IMR-90 (cell line): ENCODE measurements at regions not wholly inside any gene's neighbourhood (a gene's known extent, or its start where the extent isn't known, plus 50 kb on each side); places are given as distances from the start of the nearest gene placed in this dataset.

Experiments used
- ATAC-seq: fragments of 200-7000 bp; cut with Tn5 transposase; 2 replicates; pipeline ENCODE4 v1.9.1; 2020; ENCODE audit warnings: low read depth, mild to moderate bottlenecking, moderate library complexity
- BruUV-seq: library from RNA; stranded (reverse); fragments of 400-500 nt; replicated peaks from 2 replicates; lab custom pipeline; 2021; lab: Mats Ljungman, UMichigan
- CTCF ChIA-PET: fragments of 300-600 bp; formaldehyde crosslinking; extraction: SDS; loops from one replicate; lab custom pipeline; 2021; ENCODE audit warnings: antibody characterized with exemption; lab: Yijun Ruan, JAX
- POLR2A ChIA-PET: fragments of 300-600 bp; sonication (Branson Sonifier 250); formaldehyde crosslinking; loops from one replicate; lab custom pipeline; 2022; ENCODE audit warnings: antibody characterized with exemption; ENCODE audit not compliant: unreplicated experiment; lab: Charles Lee
- DNase-seq: peaks from one replicate; pipeline ENCODE4 v3.0.0; 2013
- H2AFZ ChIP-seq: replicated peaks from 2 replicates; pipeline ENCODE3; 2013; ENCODE audit warnings: low read length, mild to moderate bottlenecking; ENCODE audit not compliant: poor library complexity
- H2AK5ac ChIP-seq: 2 replicates; pipeline ENCODE4 v1.6.1; 2013; ENCODE audit warnings: low read depth, low read length, inconsistent platforms
- H2AK9ac ChIP-seq: replicated peaks from 2 replicates; pipeline ENCODE3; 2013; ENCODE audit warnings: mild to moderate bottlenecking, low read depth, low read length, moderate library complexity; ENCODE audit not compliant: poor library complexity
- H2BK120ac ChIP-seq: 2 replicates; pipeline ENCODE4 v1.6.1; 2013; ENCODE audit warnings: low read depth, low read length, inconsistent platforms
- H2BK15ac ChIP-seq: 3 replicates; pipeline ENCODE4 v1.6.1; 2013; ENCODE audit warnings: low read depth, low read length, inconsistent platforms
- H2BK20ac ChIP-seq: 2 replicates; pipeline ENCODE4 v1.6.1; 2013; ENCODE audit warnings: low read depth, mild to moderate bottlenecking, inconsistent platforms, low read length, moderate library complexity
- H2BK5ac ChIP-seq: 2 replicates; pipeline ENCODE4 v1.6.1; 2013; ENCODE audit warnings: mild to moderate bottlenecking, low read depth, low read length, inconsistent platforms; ENCODE audit not compliant: poor library complexity, severe bottlenecking
- H3K14ac ChIP-seq: replicated peaks from 2 replicates; pipeline ENCODE4 v1.6.1; 2013; ENCODE audit warnings: low read depth, low read length, inconsistent platforms
- H3K18ac ChIP-seq: 2 replicates; pipeline ENCODE4 v1.6.1; 2013; ENCODE audit warnings: low read depth, low read length, control low read depth
- H3K23ac ChIP-seq: 2 replicates; pipeline ENCODE4 v1.6.1; 2013; ENCODE audit warnings: low read depth, low read length, inconsistent platforms
- H3K27ac ChIP-seq: 2 replicates; pipeline ENCODE4 v1.5.1; 2013; ENCODE audit warnings: mild to moderate bottlenecking, control low read depth, low read length; ENCODE audit not compliant: insufficient read depth
- H3K27me3 ChIP-seq: 2 replicates; pipeline ENCODE4 v1.6.1; 2013; ENCODE audit warnings: low read length; ENCODE audit not compliant: control insufficient read depth, insufficient read depth
- H3K36me3 ChIP-seq: 2 replicates; pipeline ENCODE4 v1.6.1; 2013; ENCODE audit warnings: low read length, mixed read lengths; ENCODE audit not compliant: control insufficient read depth, insufficient read depth
- H3K4ac ChIP-seq: 2 replicates; pipeline ENCODE4 v1.6.1; 2013; ENCODE audit warnings: low read depth, low read length, inconsistent platforms
- H3K4me1 ChIP-seq: 2 replicates; pipeline ENCODE4 v1.6.1; 2013; ENCODE audit warnings: low read length, mixed read lengths; ENCODE audit not compliant: control insufficient read depth, insufficient read depth
- H3K4me2 ChIP-seq: 2 replicates; pipeline ENCODE4 v1.6.1; 2013; ENCODE audit warnings: low read depth, mild to moderate bottlenecking, control low read depth, low read length, moderate library complexity
- H3K4me3 ChIP-seq: 2 replicates; pipeline ENCODE4 v1.5.1; 2013; ENCODE audit warnings: low read depth, mild to moderate bottlenecking, control low read depth, low read length, moderate library complexity; ENCODE audit not compliant: insufficient read depth
- H3K56ac ChIP-seq: 2 replicates; pipeline ENCODE4 v1.6.1; 2013; ENCODE audit warnings: low read length, inconsistent platforms; ENCODE audit not compliant: insufficient read depth; ENCODE audit errors: extremely low read depth
- H3K79me1 ChIP-seq, 2 experiments: 2 replicates each; pipeline ENCODE4 v1.6.1; 2013; ENCODE audit warnings: low read length in 2 of 2, inconsistent platforms in 1 of 2, low read depth in 1 of 2
- H3K9ac ChIP-seq: 2 replicates; pipeline ENCODE4 v1.6.1; 2013; ENCODE audit warnings: low read depth, low read length, control low read depth
- H3K9me1 ChIP-seq: 2 replicates; pipeline ENCODE4 v1.6.1; 2013; ENCODE audit warnings: low read length, inconsistent platforms; ENCODE audit not compliant: insufficient read depth
- H3K9me3 ChIP-seq: 2 replicates; pipeline ENCODE4 v1.6.1; 2013; ENCODE audit warnings: low read length; ENCODE audit not compliant: control insufficient read depth, insufficient read depth
- H4K20me1 ChIP-seq: 2 replicates; pipeline ENCODE4 v1.6.1; 2013; ENCODE audit warnings: low read length, inconsistent platforms; ENCODE audit not compliant: insufficient read depth
- H4K5ac ChIP-seq: 2 replicates; pipeline ENCODE4 v1.6.1; 2013; ENCODE audit warnings: mild to moderate bottlenecking, low read depth, low read length, control low read depth
- H4K8ac ChIP-seq, 2 experiments: 2 replicates each; pipeline ENCODE4 v1.6.1; 2013; ENCODE audit warnings: low read depth in 2 of 2, low read length in 2 of 2, control low read depth in 1 of 2, inconsistent platforms in 1 of 2
- H4K91ac ChIP-seq: 2 replicates; pipeline ENCODE4 v1.6.1; 2013; ENCODE audit warnings: low read depth, low read length, inconsistent platforms; ENCODE audit not compliant: insufficient read depth
- MAZ ChIP-seq: IDR thresholded peaks from 2 replicates; pipeline ENCODE4 v1.6.1; 2012; ENCODE audit warnings: low read depth, mild to moderate bottlenecking, low read length, improper control_type of control experiment, moderate library complexity, borderline replicate concordance
- NFE2L2 ChIP-seq: fragments of 150-350 bp; IDR thresholded peaks from 2 replicates; pipeline ENCODE4 v1.6.1; 2016; ENCODE audit warnings: low read depth, mild to moderate bottlenecking, low read length
- RCOR1 ChIP-seq: IDR thresholded peaks from 2 replicates; pipeline ENCODE4 v1.6.1; 2012; ENCODE audit warnings: mild to moderate bottlenecking, low read length, improper control_type of control experiment; ENCODE audit not compliant: insufficient replicate concordance
- RFX5 ChIP-seq: IDR thresholded peaks from 2 replicates; pipeline ENCODE4 v1.8.0; 2012; ENCODE audit warnings: low read depth, mild to moderate bottlenecking, low read length, moderate library complexity
- SMC3 ChIP-seq: fragments of 150-350 bp; IDR thresholded peaks from 2 replicates; pipeline ENCODE4 v1.6.1; 2016; ENCODE audit warnings: low read depth, mild to moderate bottlenecking, antibody characterized with exemption, low read length, moderate library complexity
- WGBS, 2 experiments: methylation state at CpG; one replicate each; pipeline versions ENCODE4 v1.1.5 to v1.1.7; 2013; ENCODE audit warnings: missing lambda C conversion rate in 2 of 2; ENCODE audit not compliant: insufficient read length in 1 of 2; ENCODE audit errors: extremely low coverage in 2 of 2; 5-methylcytosine and 5-hydroxymethylcytosine counted together
- dilution Hi-C: fragments of 300-500 bp; cut with HindIII; formaldehyde crosslinking; loops from one replicate; pipeline ENCODE4 v1.14.3; 2018; ENCODE audit warnings: low sequenced_read_pairs; ENCODE audit not compliant: unreplicated experiment
- in situ Hi-C: fragments of 300-500 bp; cut with MboI; formaldehyde crosslinking; loops from 3 replicates; pipeline ENCODE4 v1.14.3; 2019; ENCODE audit warnings: low sequenced_read_pairs, inconsistent platforms, mixed read lengths
- intact Hi-C: fragments of 100-400 bp; cut with micrococcal nuclease; formaldehyde crosslinking; loops from 2 replicates; pipeline ENCODE4 v1.10.0; 2022
- TF ChIP-seq, protein P1 (sequence below): fragments of 150-350 bp; IDR thresholded peaks from 2 replicates; pipeline ENCODE4 v1.6.1; 2016; ENCODE audit warnings: low read depth, mild to moderate bottlenecking, low read length, moderate library complexity, borderline replicate concordance
- TF ChIP-seq, protein P2 (sequence below): conservative IDR thresholded peaks from 2 replicates; pipeline ENCODE4 v1.5.1; 2012; ENCODE audit warnings: mild to moderate bottlenecking, low read depth, low read length, improper control_type of control experiment

DNA sequence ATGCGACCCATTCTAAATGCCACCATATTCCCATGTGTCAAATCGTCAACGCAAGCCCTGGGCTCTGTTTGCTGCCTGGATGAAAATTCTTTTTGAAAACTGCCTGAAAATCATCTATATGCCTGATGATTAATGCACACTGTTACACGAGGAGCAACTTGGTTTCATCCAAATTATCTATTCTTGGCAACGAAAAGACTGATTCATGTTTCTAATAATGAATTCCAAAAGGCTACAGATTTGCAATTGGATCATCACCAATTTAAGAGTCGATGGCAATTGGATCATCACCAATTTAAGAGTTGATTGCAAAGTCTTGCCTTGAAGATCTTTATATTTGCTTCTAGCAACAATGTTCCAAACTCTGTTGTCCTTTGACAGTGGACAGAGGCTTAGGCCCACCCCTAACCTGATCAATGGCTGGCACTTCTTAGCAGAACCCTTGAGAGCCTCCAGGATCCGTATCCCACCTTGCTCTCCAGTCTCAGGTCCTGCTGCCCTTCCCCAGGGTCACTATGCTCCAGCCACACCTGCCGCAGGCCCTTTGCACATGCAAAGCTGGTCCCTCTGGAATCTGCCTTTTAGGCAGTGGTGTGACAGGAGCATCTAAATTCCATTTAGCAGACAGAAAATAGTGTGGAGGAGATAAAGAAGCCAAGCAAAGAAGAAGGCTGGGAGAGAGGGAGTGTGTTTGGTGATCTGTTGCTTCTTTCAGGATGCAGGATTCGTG, 460.9 kb upstream of the SULF2 start:
- no peak overlapping the region for H3K56ac ChIP-seq
- dilution Hi-C loops, result no loop called here

More for the DNA sequence above, 460.9 kb upstream of the SULF2 start:
- Histone ChIP-seq H2AK9ac (no peak overlapping the region), H3K79me1 (no peaks in the 10 kb centered on the region), H2BK15ac (no peak overlapping the region), H3K4me3 (no peak overlapping the region), H3K27me3 (peaks cover 2% of the 10 kb centered on the region; the same call in 1 of the 2 replicates), H2BK5ac (no peak overlapping the region), H4K20me1 (no peaks in the 10 kb centered on the region), H3K4me2 (no peak overlapping the region), H4K5ac (no peak overlapping the region), H3K4ac (no peak overlapping the region), H4K8ac (no peak overlapping the region), H3K9ac (no peak overlapping the region), H3K36me3 (no peaks in the 10 kb centered on the region), H2BK120ac (no peak overlapping the region), H4K91ac (no peak overlapping the region), H3K14ac (no peak overlapping the region), H3K23ac (no peak overlapping the region), H2AFZ (no peak overlapping the region), H3K9me3 (no peaks in the 10 kb centered on the region), H3K4me1 (no peaks in the 10 kb centered on the region), H3K27ac (no peak overlapping the region), H2BK20ac (no peak overlapping the region), H3K18ac (no peak overlapping the region), H3K9me1 (no peaks in the 10 kb centered on the region), H2AK5ac (no peak overlapping the region)
- in situ Hi-C loops (no loop called here), intact Hi-C loops (no loop called here)
- POLR2A ChIA-PET, result interaction anchor here (0.6 kb wide), 1 partner anchor 24 kb away, joined by 8 read pairs; no protein-coding TSS in a partner anchor
- BruUV-seq, result no TSS peak
- DNase-seq, result no peak
- CTCF ChIA-PET, result no interaction called here
- no peak for TF ChIP-seq RCOR1
- TF ChIP-seq, protein P1, sequence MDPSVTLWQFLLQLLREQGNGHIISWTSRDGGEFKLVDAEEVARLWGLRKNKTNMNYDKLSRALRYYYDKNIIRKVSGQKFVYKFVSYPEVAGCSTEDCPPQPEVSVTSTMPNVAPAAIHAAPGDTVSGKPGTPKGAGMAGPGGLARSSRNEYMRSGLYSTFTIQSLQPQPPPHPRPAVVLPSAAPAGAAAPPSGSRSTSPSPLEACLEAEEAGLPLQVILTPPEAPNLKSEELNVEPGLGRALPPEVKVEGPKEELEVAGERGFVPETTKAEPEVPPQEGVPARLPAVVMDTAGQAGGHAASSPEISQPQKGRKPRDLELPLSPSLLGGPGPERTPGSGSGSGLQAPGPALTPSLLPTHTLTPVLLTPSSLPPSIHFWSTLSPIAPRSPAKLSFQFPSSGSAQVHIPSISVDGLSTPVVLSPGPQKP, result no peak
- TF ChIP-seq NFE2L2, result no peak
- TF ChIP-seq, protein P2, sequence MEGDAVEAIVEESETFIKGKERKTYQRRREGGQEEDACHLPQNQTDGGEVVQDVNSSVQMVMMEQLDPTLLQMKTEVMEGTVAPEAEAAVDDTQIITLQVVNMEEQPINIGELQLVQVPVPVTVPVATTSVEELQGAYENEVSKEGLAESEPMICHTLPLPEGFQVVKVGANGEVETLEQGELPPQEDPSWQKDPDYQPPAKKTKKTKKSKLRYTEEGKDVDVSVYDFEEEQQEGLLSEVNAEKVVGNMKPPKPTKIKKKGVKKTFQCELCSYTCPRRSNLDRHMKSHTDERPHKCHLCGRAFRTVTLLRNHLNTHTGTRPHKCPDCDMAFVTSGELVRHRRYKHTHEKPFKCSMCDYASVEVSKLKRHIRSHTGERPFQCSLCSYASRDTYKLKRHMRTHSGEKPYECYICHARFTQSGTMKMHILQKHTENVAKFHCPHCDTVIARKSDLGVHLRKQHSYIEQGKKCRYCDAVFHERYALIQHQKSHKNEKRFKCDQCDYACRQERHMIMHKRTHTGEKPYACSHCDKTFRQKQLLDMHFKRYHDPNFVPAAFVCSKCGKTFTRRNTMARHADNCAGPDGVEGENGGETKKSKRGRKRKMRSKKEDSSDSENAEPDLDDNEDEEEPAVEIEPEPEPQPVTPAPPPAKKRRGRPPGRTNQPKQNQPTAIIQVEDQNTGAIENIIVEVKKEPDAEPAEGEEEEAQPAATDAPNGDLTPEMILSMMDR, result no peak
- no peak for TF ChIP-seq SMC3
- TF ChIP-seq RFX5, result no peak
- TF ChIP-seq MAZ, result no peak
- WGBS, 2 experiments, result 61% methylated on average over 4 of the region's 9 CpGs; no CpG with 5 or more reads in 1 of the 2 experiments
- no peak for ATAC-seq
